HG03039 (cell line): ENCODE measurements at regions not wholly inside any gene's neighbourhood (a gene's known extent, or its start where the extent isn't known, plus 50 kb on each side); places are given as distances from the start of the nearest gene placed in this dataset.

Source experiments
- ATAC-seq: cut with Tn5 transposase; IDR thresholded peaks from one replicate; pipeline ENCODE4 v1.9.1; 2021; ENCODE audit warnings: mild to moderate bottlenecking, moderate library complexity; ENCODE audit not compliant: unreplicated experiment

GRCh38 chr2:118622913-118623312, 224.5 kb downstream of the EN1 start:
- no peak for ATAC-seq

GRCh38 chr2:118622108-118622507, 225.3 kb downstream of the EN1 start:
- no peak for ATAC-seq

- ATAC-seq, result no peak
Observed at GRCh38 chr2:118618279-118618678, 229.2 kb downstream of the EN1 start.

- no peak for ATAC-seq
Observed at GRCh38 chr2:118616432-118616831, 231.0 kb downstream of the EN1 start.

GRCh38 chr2:118614841-118615271, 232.6 kb downstream of the EN1 start:
- no peak for ATAC-seq

- no peak for ATAC-seq
Observed at GRCh38 chr2:118613737-118614136, 233.7 kb downstream of the EN1 start.

GRCh38 chr2:118611691-118612090, 235.8 kb downstream of the EN1 start:
- ATAC-seq, result no peak

- ATAC-seq, result no peak
Observed at GRCh38 chr2:118609138-118609537, 238.3 kb downstream of the EN1 start.

GRCh38 chr2:118607641-118608040, 239.8 kb downstream of the EN1 start:
- ATAC-seq, result no peak

GRCh38 chr2:118604811-118605210, 242.6 kb downstream of the EN1 start:
- no peak for ATAC-seq

GRCh38 chr2:118604371-118604770, 243.1 kb downstream of the EN1 start:
- no peak for ATAC-seq

- no peak for ATAC-seq
Observed at GRCh38 chr2:118599141-118599540, 248.3 kb downstream of the EN1 start.

- no peak for ATAC-seq
Observed at GRCh38 chr2:118596620-118597019, 250.8 kb downstream of the EN1 start.

GRCh38 chr2:118593257-118593656, 254.2 kb downstream of the EN1 start:
- no peak for ATAC-seq

- ATAC-seq, result no peak
Observed at GRCh38 chr2:118591223-118591622, 256.2 kb downstream of the EN1 start.

GRCh38 chr2:118589721-118590120, 257.7 kb downstream of the EN1 start:
- no peak for ATAC-seq

- no peak for ATAC-seq
Observed at GRCh38 chr2:118588850-118589249, 258.6 kb downstream of the EN1 start.

- ATAC-seq, result no peak
Observed at GRCh38 chr2:118586312-118586711, 261.1 kb downstream of the EN1 start.

- ATAC-seq, result no peak
Observed at GRCh38 chr2:118584877-118585276, 262.6 kb downstream of the EN1 start.

- ATAC-seq, result no peak
Observed at GRCh38 chr2:118584062-118584749, 263.2 kb downstream of the EN1 start.

- no peak for ATAC-seq
Observed at GRCh38 chr2:118582058-118582457, 265.4 kb downstream of the EN1 start.

- ATAC-seq, result no peak
Observed at GRCh38 chr2:118580651-118581050, 266.8 kb downstream of the EN1 start.

GRCh38 chr2:118580107-118580506, 267.3 kb downstream of the EN1 start:
- no peak for ATAC-seq
